Raji (cell line): ENCODE measurements at regions not wholly inside any gene's neighbourhood (a gene's known extent, or its start where the extent isn't known, plus 50 kb on each side); places are given as distances from the start of the nearest gene placed in this dataset.

ENCODE experiments used
- POLR2A ChIP-seq: IDR thresholded peaks from 2 replicates; pipeline ENCODE4 v1.6.1; 2011; ENCODE audit warnings: low read depth, low read length, control low read depth; ENCODE audit not compliant: insufficient read depth

DNA sequence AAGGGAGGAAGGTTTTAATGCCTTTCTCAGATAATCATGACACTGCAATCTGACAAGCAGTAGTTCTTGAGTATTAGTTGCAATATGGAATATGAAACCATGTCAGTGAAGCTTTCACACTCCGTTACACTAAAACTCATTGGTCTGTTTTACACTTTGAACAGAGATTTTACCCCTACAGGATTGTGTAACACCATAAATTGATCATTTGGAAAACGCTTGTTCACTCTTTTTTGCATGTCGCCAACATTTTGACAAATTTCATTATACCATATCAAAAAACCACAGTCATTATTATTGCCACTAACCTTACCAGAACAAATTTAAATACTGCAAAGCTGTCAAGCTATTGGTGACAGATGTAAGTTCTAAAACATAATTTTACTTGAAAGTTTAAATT is 404.8 kb upstream of the THBS1 start:
- TF ChIP-seq POLR2A: no peak

DNA sequence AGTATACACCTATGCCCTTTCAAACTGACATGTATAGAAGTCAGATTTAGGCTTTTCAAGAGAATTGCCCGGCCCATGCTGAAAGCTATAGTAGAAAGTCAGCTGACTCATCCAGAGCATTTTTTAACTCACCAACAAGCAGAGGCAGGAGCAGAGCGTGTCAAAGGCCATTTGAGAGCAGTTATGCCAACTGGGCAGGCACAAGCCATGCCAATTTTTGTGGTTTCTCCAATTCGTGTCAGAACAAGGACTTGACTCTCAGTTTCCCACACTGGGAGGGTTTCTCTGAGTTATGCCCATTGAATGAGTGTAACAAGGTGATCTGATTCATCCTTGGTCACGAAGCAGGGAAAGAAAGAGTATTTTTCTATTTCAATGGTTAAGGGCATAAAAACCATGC is 403.3 kb upstream of the THBS1 start:
- TF ChIP-seq POLR2A: no peak

DNA sequence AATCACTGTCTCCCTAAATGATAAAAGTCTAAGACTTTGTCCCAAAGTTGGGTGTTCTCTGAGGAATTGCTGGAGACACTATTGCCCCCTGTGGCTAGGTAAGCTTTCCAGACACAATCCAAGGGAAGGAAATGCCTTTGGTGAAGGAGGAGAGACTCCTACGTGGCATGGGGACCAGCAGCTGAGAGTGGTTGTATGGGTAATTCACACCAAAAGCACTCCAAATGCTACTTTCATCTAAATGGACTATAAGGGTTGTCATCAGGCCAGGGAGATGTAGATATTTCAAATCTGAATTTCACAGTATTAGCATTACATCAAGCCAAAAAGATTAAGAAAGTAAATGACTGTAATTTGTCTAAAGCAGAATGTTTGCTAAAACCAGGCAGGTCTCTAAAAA is 400.8 kb upstream of the THBS1 start:
- TF ChIP-seq POLR2A: no peak

DNA sequence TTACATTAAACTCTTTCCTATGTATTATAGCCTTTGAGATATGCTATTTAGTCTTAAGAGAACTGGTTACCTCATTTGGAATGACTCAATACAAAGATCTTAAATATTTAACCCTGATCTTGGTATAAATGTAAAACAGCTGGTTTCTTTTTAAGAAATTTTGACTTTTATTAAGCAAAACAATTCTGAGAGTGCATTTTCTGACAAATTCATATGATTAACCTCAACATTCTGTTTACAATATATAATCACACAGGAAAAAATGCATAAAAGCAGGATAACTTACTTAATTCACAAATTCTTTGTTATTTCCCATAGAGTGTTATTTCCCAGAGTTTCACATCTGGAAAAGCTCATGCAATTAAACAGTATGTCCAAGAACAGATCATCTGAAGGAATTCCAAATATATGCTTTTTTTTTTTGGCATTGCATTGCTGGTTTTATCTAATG is 400.4 kb upstream of the THBS1 start:
- TF ChIP-seq POLR2A: no peak

DNA sequence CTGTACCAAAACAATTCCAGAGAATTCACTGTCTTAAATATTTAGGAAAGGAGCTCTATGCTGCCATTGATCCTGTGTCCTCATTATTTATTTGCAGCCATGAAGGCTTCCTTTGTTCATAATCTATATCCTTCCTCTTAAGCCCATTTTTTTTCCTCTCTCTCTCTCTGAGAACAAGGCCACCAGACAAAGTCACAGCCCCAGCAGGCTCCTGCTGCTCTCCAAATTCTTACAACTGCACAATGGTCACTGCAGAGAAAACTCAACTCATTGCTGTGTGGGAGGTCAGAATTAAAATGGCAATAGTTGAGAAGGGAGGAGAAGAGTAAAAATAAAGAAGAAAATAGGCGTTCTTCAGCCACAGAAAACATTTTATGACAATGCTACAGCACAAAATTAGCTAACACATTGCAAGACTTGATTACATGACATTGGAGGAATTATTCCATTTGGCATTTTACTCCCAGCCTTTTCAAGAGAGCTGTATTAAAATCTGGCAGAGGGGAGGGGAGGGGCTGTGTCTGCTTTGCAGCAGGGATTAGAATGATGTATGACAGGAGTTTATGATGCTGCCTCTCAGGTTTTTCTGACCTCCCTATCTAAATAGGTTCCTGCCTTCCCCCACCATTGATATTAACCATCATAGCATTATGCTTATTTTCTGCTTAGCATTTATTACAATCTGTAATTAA is 399.7 kb upstream of the THBS1 start:
- no peak for TF ChIP-seq POLR2A

DNA sequence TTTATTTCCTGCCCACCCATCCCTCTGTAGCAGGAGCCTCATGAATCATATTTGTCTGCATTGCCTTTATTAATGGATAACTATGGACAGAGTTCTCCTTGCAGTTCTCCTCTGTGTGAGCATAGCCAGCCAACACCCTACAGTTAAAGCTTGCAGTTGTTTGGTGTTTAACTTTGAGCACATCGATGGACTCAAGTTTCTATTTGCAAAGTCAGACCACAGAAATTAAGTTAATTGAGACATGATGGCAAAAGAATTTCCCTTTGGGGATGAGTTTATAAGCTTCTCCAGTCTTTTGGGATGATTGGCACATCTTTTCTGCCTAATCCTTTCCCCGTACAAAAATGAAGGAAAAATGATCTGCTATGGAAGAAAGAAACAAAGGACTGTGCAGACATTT is 398.9 kb upstream of the THBS1 start:
- TF ChIP-seq POLR2A: no peak

DNA sequence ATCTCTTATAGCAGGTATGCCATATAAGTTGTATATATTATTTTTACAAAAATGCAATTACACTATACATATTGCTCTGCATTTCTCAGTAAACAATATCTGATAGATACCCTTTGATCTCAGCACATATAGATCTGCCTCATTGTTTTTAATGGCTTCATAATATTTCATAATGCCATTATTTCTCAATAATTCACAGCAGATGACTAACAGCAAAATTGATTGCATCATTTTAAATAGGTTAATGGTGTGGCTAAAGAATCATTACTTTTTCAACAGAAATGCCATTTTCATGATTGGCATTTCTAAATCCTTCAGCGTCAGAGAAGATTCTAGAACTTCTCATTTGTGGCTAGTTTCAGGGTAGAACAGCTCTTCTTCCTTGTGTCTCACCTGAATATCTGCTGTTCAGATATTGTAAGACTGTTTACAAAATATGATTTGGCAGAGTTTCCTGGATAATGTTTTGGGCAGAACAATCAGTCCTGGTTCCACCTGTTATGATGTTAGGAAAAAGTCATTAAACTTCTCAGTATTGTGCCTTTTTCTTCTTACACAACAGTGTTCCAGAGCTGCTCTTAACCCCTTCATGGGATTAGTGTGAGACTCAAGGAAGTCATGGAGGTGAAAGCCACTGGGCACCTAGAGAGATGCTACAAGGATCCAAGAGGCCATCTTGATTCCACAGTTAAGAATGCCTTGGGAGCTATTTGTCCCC is 397.6 kb upstream of the THBS1 start:
- no peak for TF ChIP-seq POLR2A

DNA sequence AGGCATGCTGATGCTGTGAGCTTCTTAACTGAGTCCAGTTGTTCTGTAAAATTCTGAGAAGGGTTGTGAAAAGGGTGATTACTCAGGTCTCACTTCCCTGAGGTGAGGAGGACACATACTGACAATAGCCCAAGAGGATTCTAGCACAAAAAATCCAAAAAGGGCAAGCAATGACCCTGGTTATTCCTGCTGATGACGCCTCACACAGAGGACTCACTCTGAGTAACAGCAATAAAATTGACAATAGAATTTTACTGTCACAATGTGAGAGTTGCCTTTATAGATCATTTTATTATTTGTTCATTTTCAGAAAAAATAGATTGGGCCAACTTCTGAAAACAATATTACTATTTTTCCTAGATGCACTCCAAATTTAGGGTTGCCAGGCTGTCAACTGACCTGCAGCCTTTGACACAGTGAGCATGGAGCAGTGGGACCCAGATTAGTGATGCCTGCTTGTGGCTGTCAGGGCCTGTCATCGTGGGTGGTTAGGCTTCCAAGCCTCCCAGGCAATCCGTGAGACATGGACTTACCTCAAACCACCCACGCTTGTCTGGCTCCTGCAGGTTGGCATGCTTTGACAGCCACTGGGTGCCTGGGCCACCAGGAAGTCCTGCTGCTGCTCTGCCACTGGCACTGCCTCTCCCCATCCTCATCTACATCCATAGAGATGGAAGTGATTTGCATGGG is 396.0 kb upstream of the THBS1 start:
- no peak for TF ChIP-seq POLR2A

DNA sequence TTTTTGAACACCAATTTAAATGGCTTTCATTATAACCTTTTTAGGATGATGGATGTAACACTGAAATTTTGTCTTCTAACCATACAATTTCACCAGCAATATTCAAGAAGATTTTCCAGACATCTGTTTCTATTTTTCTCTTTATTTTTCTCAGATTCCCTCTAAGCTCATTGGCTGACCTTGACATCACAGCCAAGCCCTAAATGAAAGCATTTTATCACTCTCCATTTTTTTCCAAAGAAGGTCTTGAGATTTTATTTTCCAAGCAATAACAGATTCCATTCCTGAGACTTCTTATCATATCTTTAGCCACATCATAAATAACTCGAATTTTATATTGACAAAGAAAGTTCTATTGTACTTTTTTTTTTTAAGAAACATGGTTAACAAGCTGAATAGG is 392.6 kb upstream of the THBS1 start:
- no peak for TF ChIP-seq POLR2A

DNA sequence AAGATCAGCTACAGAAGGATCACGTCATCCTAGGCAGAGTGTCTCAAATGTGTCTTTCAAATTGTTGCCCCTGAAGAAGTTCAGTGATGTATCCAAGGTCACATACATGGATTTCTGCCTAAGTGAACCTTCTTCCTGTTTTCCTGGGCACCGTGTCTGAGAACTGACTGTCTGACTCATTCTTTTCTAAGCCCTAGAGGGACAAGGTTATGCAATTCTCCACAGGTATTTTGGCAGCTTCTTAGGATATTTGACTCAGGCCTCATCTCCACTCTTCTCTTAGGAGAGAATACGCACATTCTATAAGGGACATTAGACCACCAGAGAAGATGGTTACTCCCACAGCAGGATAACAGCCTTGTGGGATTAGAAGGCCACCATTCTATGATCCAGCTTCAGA is 391.9 kb upstream of the THBS1 start:
- TF ChIP-seq POLR2A: no peak

DNA sequence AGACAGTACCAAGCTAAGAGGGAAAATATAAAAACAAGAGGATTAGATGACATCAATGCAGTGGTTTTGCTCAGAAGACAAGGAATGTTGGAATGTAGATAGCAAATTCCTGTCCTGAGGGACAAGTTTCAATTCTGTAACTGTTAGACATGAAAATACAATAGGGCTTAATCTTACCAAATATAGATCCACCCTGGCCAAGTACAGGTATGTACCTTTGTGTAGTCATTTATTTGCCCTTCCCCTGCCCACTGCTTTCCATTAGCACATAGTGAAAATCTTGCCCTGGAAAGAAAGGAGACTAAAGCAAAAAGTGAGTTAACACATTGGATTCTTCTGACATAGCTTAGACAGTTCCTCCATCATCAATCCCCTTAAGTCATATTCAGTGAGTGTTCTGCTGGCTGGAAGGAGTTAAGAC is 389.0 kb upstream of the THBS1 start:
- no peak for TF ChIP-seq POLR2A

DNA sequence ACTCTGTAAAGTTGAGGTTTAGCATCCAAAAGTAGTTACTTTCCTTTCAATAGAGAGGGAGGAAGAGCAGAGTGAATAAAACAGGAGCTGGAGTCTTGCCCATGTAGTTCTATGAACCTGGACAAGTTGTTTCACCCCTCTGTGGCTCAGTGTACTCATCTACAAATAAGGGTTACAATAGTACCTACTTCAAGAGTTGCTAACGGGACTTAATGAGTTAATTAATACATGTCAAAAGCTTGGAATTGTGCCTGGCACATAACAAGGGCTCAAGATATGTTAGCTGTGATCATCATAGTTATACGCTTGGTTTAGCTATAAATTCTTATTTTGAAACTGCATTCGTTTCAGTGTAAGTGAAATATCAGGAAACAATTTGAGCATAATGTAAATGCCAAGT is 388.5 kb upstream of the THBS1 start:
- TF ChIP-seq POLR2A: no peak

DNA sequence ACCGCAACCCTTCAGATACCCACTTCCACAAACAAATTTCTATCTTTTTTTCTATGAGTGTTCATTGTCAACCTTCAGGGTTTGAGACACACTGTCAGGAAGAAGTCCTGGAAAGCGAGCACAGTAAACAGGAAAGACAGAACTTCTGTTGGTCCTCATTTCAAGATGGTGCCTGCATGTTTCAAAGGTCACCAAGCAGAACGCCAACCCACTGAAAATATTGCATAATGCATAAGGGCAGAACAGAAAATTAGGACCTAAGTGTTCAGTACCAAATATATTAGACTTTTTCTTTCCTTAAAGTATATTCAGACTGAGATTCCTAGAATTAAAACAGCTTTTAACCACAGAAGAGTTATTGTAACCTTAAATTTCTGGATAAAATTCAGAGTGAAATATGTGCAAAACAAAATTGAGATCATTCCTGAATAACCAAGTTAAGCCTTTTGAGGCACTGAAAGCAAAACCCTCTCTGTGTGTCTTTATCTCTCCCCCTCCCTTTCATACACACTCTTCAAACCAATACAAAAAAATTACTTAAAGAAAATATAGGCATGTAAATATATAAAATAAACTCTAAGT is 387.8 kb upstream of the THBS1 start:
- TF ChIP-seq POLR2A: no peak

DNA sequence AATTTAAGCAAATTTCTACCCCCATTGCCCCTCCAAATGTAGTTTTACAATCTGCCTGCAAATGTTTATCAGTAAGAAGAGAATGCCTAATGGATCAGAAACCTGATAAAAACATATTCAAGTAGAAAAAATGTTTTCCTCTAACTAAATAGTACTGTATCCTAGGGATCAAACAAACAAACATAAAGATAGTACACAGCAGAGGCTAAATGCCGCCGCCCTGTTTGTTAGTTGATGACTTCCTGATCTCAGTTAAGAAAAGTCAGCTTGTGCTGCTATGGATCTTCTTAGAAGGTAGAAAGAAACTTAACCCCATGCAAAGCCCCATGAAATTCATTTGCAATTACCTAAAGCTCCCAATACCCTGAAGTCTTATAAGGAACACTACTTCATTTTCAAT is 387.3 kb upstream of the THBS1 start:
- no peak for TF ChIP-seq POLR2A

DNA sequence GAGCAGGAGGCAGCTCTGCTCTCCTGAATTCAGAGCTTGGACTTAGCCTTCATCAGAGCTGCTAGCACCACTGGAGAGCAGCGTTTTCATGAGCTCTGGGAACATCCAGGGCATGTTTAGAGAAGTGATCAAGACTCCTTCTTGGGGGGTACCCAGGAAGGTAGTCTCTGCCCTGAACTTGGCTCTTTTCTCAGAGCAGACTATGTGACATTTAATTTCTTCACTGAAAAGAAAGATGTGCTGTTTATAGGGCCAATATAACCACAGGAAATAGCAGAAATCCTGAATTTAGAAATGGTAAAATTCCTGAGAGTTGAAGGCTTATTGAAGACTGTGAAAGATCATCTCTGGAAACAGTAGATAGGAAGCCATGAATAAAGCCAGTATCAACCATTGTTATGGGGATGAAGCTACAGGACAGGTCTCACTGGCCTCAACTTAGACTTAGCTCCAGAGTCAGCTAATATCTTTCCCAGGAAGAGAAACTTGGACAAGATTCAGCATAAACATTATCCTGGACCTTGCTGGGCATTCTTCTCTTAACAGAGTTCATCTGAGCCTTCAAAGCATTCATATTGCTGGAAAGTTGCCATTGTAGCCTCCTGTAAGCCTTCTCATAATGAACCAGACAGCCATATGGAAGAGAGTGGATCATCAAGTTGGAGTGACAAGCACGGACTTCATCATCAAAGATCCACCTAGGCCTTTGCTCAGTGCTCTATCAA is 386.6 kb upstream of the THBS1 start:
- no peak for TF ChIP-seq POLR2A
